Mesothelial cell of epicardium (in vitro differentiated cells): ENCODE measurements at regions not wholly inside any gene's neighbourhood (a gene's known extent, or its start where the extent isn't known, plus 50 kb on each side); places are given as distances from the start of the nearest gene placed in this dataset.

Experiments used
- DNase-seq, 2 experiments: peaks; one replicate each; pipeline ENCODE4 v3.0.0; 2021; ENCODE audit warnings: low spot score in 2 of 2; ENCODE audit not compliant: unreplicated experiment in 2 of 2
- H3K27ac Mint-ChIP-seq: 2 replicates; pipeline ENCODE4 v1.8.0; 2021; ENCODE audit warnings: mixed read lengths
- H3K27me3 Mint-ChIP-seq: 2 replicates; pipeline ENCODE4 v1.8.0; 2021; ENCODE audit warnings: low read depth, mixed read lengths
- H3K36me3 Mint-ChIP-seq: 2 replicates; pipeline ENCODE4 v1.8.0; 2021; ENCODE audit warnings: mixed read lengths
- H3K4me1 Mint-ChIP-seq: 2 replicates; pipeline ENCODE4 v1.8.0; 2021; ENCODE audit warnings: mixed read lengths
- H3K4me3 Mint-ChIP-seq: 2 replicates; pipeline ENCODE4 v1.8.0; 2021; ENCODE audit warnings: mild to moderate bottlenecking, moderate library complexity, mixed read lengths
- H3K9me3 Mint-ChIP-seq: 2 replicates; pipeline ENCODE4 v1.8.0; 2021; ENCODE audit warnings: mixed read lengths
- TF ChIP-seq, protein P1 (sequence below): fragments of 200-600 bp; sonication (generic); IDR thresholded peaks from one replicate; pipeline ENCODE4 v1.5.0; 2021; ENCODE audit warnings: antibody characterized with exemption; ENCODE audit not compliant: unreplicated experiment

DNA sequence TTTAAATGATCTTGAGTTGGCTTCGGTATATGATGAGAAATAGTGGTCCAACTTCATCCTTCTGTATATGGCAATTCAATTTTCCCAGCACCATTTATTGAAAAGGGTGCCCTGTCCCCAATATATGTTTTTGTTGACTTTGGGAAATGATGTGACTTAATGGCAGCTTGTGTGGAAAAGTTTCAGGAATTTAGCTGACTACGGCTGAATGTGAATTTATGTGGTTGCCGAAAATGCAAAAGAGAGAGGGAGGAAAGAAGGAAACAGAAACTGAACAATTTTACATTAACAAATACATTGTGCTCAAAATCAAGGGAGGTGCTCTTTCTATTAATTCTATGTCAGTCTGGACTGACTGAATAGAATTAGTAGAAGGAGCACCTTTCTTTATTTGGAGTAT is 101.8 kb upstream of the CYSLTR1 start:
- peaks cover 66% of the 10 kb centered on the region for H3K9me3 Mint-ChIP-seq
- TF ChIP-seq, protein P1, sequence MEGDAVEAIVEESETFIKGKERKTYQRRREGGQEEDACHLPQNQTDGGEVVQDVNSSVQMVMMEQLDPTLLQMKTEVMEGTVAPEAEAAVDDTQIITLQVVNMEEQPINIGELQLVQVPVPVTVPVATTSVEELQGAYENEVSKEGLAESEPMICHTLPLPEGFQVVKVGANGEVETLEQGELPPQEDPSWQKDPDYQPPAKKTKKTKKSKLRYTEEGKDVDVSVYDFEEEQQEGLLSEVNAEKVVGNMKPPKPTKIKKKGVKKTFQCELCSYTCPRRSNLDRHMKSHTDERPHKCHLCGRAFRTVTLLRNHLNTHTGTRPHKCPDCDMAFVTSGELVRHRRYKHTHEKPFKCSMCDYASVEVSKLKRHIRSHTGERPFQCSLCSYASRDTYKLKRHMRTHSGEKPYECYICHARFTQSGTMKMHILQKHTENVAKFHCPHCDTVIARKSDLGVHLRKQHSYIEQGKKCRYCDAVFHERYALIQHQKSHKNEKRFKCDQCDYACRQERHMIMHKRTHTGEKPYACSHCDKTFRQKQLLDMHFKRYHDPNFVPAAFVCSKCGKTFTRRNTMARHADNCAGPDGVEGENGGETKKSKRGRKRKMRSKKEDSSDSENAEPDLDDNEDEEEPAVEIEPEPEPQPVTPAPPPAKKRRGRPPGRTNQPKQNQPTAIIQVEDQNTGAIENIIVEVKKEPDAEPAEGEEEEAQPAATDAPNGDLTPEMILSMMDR = no peak
- no peak for DNase-seq

GRCh38 chrX:78388663-78389062 is 61.3 kb upstream of the CYSLTR1 start:
- H3K4me1 Mint-ChIP-seq = no peaks in the 10 kb centered on the region
- no peak for DNase-seq
- TF ChIP-seq, protein P1 = no peak
- no peak overlapping the region for H3K4me3 Mint-ChIP-seq
- H3K27ac Mint-ChIP-seq = no peak overlapping the region
- H3K9me3 Mint-ChIP-seq = peaks cover 76% of the 10 kb centered on the region
- no peaks in the 10 kb centered on the region for H3K27me3 Mint-ChIP-seq
- H3K36me3 Mint-ChIP-seq = peaks cover 1% of the 10 kb centered on the region

More for the DNA sequence above, 101.8 kb upstream of the CYSLTR1 start:
- H3K36me3 Mint-ChIP-seq = no peaks in the 10 kb centered on the region
- H3K4me1 Mint-ChIP-seq = no peaks in the 10 kb centered on the region
- H3K27ac Mint-ChIP-seq = no peak overlapping the region
- no peak overlapping the region for H3K4me3 Mint-ChIP-seq
- H3K27me3 Mint-ChIP-seq = no peaks in the 10 kb centered on the region

GRCh38 chrX:78387364-78387763 is 60.0 kb upstream of the CYSLTR1 start:
- Mint-ChIP-seq H3K9me3 (peaks cover 72% of the 10 kb centered on the region), H3K27ac (no peak overlapping the region), H3K4me1 (no peaks in the 10 kb centered on the region), H3K4me3 (no peak overlapping the region), H3K36me3 (peaks cover 1% of the 10 kb centered on the region), H3K27me3 (no peaks in the 10 kb centered on the region)
- DNase-seq = no peak
- TF ChIP-seq, protein P1 = no peak

DNA sequence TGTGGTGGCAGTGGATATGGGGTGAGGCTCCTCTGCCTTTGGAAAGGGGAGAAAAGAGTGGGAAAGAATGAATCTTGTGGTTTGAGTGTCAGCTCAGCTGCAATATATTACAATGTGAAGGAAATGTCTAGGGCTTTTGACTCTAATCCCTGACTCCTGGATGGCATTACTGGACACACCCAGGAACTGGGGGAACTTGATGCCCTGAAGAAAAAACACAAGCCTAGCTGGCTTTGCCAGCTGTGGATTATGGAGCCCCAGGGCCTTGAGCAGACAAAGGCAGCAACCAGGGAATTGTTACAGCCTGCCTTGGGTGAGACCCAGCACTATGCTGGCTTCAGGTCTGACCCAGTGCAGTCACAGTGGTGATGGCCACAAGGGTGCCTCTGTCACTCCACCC is 57.1 kb upstream of the CYSLTR1 start:
- Mint-ChIP-seq H3K27ac (no peak overlapping the region), H3K9me3 (peaks cover 67% of the 10 kb centered on the region)
- TF ChIP-seq, protein P1 = no peak

GRCh38 chrX:78383594-78383993 is 56.2 kb upstream of the CYSLTR1 start:
- Mint-ChIP-seq H3K36me3 (no peaks in the 10 kb centered on the region), H3K4me1 (peaks cover 1% of the 10 kb centered on the region), H3K27ac (no peak overlapping the region), H3K4me3 (no peak overlapping the region), H3K27me3 (no peaks in the 10 kb centered on the region), H3K9me3 (peaks cover 67% of the 10 kb centered on the region)
- DNase-seq = no peak
- TF ChIP-seq, protein P1 = no peak

More for the DNA sequence above, 57.1 kb upstream of the CYSLTR1 start:
- Mint-ChIP-seq H3K27me3 (no peaks in the 10 kb centered on the region), H3K4me1 (no peaks in the 10 kb centered on the region), H3K36me3 (peaks cover 1% of the 10 kb centered on the region), H3K4me3 (no peak overlapping the region)
- no peak for DNase-seq
